ENCODE measurements at regions not wholly inside any gene's neighbourhood (a gene's known extent, or its start where the extent isn't known, plus 50 kb on each side); places are given as distances from the start of the nearest gene placed in this dataset.
A peak's percentile ranks its signal among the peaks of the same experiment; 100 is the strongest.

- TF ChIP-seq, protein P1, sequence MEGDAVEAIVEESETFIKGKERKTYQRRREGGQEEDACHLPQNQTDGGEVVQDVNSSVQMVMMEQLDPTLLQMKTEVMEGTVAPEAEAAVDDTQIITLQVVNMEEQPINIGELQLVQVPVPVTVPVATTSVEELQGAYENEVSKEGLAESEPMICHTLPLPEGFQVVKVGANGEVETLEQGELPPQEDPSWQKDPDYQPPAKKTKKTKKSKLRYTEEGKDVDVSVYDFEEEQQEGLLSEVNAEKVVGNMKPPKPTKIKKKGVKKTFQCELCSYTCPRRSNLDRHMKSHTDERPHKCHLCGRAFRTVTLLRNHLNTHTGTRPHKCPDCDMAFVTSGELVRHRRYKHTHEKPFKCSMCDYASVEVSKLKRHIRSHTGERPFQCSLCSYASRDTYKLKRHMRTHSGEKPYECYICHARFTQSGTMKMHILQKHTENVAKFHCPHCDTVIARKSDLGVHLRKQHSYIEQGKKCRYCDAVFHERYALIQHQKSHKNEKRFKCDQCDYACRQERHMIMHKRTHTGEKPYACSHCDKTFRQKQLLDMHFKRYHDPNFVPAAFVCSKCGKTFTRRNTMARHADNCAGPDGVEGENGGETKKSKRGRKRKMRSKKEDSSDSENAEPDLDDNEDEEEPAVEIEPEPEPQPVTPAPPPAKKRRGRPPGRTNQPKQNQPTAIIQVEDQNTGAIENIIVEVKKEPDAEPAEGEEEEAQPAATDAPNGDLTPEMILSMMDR (IDR thresholded peaks at IDR 0.05) = peak in 1 of 12 donors; percentile 10
- TF ChIP-seq POLR2A (IDR thresholded peaks at IDR 0.05) = no peak
Observed at GRCh38 chr20:10972219-10972860, 298.5 kb upstream of the JAG1 start.
